ENCODE measurements at regions not wholly inside any gene's neighbourhood (a gene's known extent, or its start where the extent isn't known, plus 50 kb on each side); places are given as distances from the start of the nearest gene placed in this dataset.
"Not testable (repeated sequence)": the region's sequence is repeated elsewhere in the genome, so short reads cannot be mapped to it uniquely, and the experiment has no call there.

DNA sequence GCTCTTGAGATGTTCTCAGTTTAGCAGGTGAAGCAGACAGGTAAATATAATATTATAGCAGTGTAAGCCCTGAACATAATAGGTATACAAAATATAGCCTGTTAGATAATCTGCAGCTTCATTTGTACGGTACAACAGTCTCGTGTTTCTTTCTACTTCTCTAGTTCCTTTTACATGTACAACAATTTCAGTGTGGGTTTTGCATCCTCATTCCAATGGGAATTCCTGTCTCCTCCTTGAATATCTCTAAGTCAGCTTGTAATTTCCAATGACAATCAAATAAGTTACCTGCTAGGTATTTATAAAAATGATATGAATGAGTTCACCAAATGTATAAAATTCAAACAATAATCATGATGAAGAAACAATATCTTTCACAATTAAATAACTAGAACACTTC, 330.0 kb upstream of the RND3 start:
- DNase-seq, result no peak

- no peak for DNase-seq
These were observed 325.3 kb upstream of the RND3 start for GRCh38 chr2:150812664-150813367.

DNA sequence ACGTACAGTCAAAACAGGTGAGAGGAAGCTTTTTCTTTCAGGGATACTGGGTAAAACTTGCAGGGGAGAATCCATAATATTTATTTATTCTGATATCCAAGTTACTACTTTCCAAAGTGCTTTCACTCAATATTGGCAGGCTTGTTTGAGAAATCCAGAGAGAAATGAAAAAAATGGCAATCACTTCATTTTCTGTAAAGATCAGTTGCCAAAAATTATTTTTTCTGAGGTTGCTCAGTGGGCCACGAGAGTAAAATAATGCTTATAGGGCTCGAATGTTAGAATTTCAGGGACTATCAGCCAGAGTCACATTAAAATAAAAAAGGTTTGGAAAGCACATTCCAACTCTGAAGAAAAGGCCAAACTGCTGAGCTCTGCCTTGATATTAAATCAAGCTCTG, 324.6 kb upstream of the RND3 start:
- no peak for DNase-seq

- no peak for DNase-seq
These were observed 323.9 kb upstream of the RND3 start for GRCh38 chr2:150811259-150811855.

DNA sequence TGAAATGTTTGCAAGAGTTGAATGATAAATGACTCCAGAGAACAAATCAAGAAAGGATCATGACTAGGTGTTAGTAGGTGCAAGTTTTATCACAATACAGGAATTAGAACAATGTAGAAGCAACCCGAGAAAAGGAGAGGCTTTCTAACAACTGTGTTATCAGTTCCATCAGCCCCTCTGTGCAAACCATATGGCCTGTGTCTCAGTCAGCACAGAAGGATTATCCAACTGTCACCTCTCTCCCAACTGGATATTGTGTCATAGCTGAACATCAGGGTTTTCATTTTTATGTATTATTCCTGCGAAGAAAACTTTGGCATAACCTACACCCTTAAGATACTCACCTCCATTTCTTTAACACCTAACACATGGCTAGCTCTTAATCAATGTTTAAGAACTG, 321.6 kb upstream of the RND3 start:
- DNase-seq, result no peak

GRCh38 chr2:150806336-150806735, 318.9 kb upstream of the RND3 start:
- DNase-seq, result no peak

DNA sequence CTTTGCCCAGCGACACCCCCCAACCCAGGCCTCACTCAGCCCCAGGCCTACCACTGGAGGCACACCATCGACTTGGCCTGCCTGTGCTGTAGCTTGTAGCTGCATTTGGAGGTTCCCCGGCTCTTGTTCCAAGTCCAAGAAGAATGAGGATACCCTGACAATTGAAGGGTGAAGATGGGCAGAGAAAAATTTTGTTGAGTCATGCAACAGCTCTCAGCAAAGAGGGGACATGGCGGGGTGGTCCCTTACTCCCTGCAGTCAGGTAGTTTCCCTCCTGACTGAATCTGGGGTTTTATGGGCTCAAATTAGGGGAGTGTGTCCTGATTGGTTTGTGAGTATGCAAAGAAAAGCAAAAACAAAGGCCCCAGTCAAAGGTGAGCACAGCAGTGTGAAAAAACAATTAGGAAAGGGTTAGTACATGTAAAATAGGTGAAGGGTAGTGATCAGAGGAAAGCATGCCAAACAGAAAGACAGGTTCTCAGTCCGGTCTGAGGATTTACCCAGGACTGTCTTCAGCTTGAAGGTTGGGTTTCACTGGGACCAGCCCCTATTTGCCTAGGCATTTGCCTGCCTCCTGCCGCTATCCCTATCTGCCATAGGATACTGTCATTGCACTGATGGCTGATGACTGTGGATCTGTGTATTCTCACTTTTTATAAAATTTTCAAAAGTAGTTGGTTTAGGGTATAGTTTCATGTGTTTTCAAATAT, 316.4 kb upstream of the RND3 start:
- no peak for DNase-seq

DNA sequence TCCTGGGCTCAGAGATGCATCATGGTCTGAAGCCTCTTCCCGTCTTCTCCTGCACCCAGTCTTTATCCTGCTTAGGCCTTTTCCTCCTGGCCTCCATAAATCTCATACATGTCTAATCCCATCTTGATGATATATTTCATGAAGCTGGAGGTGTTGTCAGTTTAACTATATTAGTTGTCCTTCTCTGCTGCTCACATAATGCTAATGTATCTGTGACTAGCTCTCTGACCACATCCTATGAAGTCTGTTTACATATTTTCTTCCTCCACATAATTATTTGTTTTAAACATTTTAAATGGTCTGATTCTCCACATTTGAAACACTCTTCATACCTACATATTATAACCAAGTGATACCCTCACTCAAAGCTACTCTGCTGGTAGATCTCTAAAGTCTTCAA, 315.2 kb upstream of the RND3 start:
- DNase-seq, result no peak

GRCh38 chr2:150796236-150796635, 308.8 kb upstream of the RND3 start:
- DNase-seq, result not testable (repeated sequence)

- no peak for DNase-seq
These were observed 305.4 kb upstream of the RND3 start for GRCh38 chr2:150792780-150793300.

- DNase-seq, result no peak
These were observed 304.1 kb upstream of the RND3 start for GRCh38 chr2:150791567-150791966.

- no peak for DNase-seq
These were observed 302.0 kb upstream of the RND3 start for GRCh38 chr2:150789376-150789905.

GRCh38 chr2:150788426-150789140, 301.1 kb upstream of the RND3 start:
- DNase-seq, result no peak

GRCh38 chr2:150787353-150788093, 300.1 kb upstream of the RND3 start:
- DNase-seq, result no peak

GRCh38 chr2:150784389-150784788, 296.9 kb upstream of the RND3 start:
- no peak for DNase-seq

DNA sequence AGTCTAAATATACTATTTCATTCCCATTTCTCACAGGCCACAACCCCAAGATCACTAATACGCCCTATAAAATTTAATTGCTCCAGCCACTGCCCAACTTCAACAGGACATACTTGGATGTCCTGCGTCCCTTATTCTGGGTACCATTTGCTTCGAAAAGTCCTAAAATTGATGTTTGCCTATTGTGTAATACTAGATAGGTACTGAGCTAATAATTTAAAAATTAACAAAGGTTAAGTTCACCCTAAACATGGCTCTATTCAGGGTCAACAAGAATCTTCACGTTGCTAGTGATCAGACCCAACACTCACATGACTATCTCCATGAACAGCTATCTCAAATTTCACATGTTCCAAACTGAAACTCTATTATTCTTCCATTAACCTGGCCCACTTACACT, 296.4 kb upstream of the RND3 start:
- DNase-seq, result no peak

DNA sequence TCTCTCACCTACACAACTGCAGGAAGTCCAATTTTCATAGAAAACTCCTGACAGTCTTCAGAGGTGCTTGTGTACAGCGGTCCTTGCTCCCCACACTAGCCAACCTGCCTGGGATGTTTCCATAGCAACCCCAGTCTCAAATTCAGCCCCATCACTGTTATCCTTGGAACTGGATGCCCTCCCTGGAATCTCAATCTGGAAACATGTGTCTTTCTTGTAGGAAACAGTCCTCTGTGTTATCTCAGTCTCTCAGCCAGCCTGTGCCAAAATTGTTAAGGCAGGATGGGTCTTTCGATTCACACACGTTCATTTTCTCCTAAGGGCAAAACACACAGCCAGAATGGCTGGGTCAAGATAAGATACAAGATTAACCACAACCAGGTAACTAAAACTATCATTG, 295.5 kb upstream of the RND3 start:
- no peak for DNase-seq

GRCh38 chr2:150782613-150783012, 295.1 kb upstream of the RND3 start:
- no peak for DNase-seq

DNA sequence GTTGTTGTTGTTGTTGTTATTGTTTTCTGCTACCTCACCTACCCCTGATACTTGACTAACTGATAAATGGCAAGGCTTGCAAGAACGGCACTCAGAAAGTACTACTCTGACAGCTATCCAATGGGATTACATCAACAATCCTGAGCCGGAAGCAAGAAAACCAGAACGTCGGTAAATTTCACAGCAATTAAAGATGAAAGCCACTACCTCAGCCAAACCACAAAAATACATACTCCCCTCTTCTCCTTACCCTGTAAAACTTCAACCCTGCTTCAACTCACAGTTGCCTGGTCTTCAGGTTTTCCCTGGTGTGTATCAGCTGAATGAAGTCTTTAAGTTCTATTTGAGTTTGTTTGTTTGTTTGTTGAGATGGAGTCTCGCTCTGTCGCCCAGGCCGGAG, 293.7 kb upstream of the RND3 start:
- no peak for DNase-seq

GRCh38 chr2:150778828-150779227, 291.4 kb upstream of the RND3 start:
- no peak for DNase-seq

DNA sequence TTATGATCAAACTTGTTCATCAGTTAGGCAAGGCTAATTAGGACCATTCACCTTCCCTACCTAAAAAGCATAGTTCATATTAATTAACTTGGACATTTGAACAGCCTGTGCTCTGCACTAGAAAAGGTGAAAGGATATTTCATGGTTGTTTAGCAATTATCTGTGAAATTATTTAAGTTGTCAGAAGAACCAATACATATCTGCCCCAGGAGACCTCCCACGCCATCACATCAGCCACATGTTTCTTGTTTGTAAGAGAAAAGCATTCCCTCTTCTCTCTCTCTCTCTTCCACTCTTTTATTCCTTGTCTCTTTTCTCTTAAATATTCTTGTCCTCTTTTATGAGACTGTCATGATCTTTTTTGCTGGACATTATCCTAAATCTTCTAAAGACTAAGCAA, 282.0 kb upstream of the RND3 start:
- DNase-seq, result no peak

- no peak for DNase-seq
These were observed 280.7 kb upstream of the RND3 start for GRCh38 chr2:150767991-150768746.
